Astrocyte (in vitro differentiated cells and primary cell): ENCODE measurements at regions not wholly inside any gene's neighbourhood (a gene's known extent, or its start where the extent isn't known, plus 50 kb on each side); places are given as distances from the start of the nearest gene placed in this dataset.

Experiments
- DNase-seq: peaks from one replicate; pipeline ENCODE4 v3.0.0-alpha.2; 2010; ENCODE audit warnings: low read depth
- FAIRE-seq: peaks from 2 replicates; lab custom pipeline; 2011; peaks lifted over from hg19 to GRCh38; lab: Jason Lieb, UNC
- H2AFZ ChIP-seq: 2 replicates; pipeline ENCODE4 v1.6.0; 2012; ENCODE audit warnings: low read depth, low read length, inconsistent platforms
- H3K27ac ChIP-seq: 2 replicates; pipeline ENCODE4 v1.5.1; 2011; ENCODE audit warnings: low read depth, low read length, inconsistent platforms
- H3K27me3 ChIP-seq: 2 replicates; pipeline ENCODE4 v1.6.0; 2011; ENCODE audit warnings: low read length, inconsistent platforms; ENCODE audit not compliant: insufficient read depth
- H3K36me3 ChIP-seq: 2 replicates; pipeline ENCODE4 v1.5.1; 2011; ENCODE audit warnings: low read length, inconsistent platforms; ENCODE audit not compliant: insufficient read depth
- H3K4me1 ChIP-seq: 2 replicates; pipeline ENCODE4 v1.5.1; 2011; ENCODE audit warnings: low read length, inconsistent platforms; ENCODE audit not compliant: insufficient read depth
- H3K4me2 ChIP-seq: 2 replicates; pipeline ENCODE4 v1.6.0; 2012; ENCODE audit warnings: low read length, inconsistent platforms
- H3K4me3 ChIP-seq: 2 replicates; pipeline ENCODE4 v1.5.1; 2011; ENCODE audit warnings: low read depth, mild to moderate bottlenecking, low read length, inconsistent platforms; ENCODE audit not compliant: insufficient read depth
- H3K79me2 ChIP-seq: 2 replicates; pipeline ENCODE4 v1.6.0; 2012; ENCODE audit warnings: mild to moderate bottlenecking, low read length, inconsistent platforms; ENCODE audit not compliant: insufficient read depth
- H3K9ac ChIP-seq: 2 replicates; pipeline ENCODE4 v1.6.0; 2012; ENCODE audit warnings: mild to moderate bottlenecking, low read length, inconsistent platforms
- H3K9me3 ChIP-seq: 2 replicates; pipeline ENCODE4 v1.5.1; 2012; ENCODE audit warnings: low read depth, mild to moderate bottlenecking, low read length, inconsistent platforms; ENCODE audit not compliant: insufficient read depth
- H4K20me1 ChIP-seq: 2 replicates; pipeline ENCODE4 v1.6.0; 2012; ENCODE audit warnings: low read length, inconsistent platforms; ENCODE audit not compliant: insufficient read depth
- H3K27ac Mint-ChIP-seq: one replicate; pipeline ENCODE4 v1.8.0; 2021; ENCODE audit warnings: mild to moderate bottlenecking, mixed read lengths; ENCODE audit not compliant: unreplicated experiment
- H3K27me3 Mint-ChIP-seq: one replicate; pipeline ENCODE4 v1.8.0; 2021; ENCODE audit warnings: low read depth, mixed read lengths; ENCODE audit not compliant: unreplicated experiment
- H3K36me3 Mint-ChIP-seq: one replicate; pipeline ENCODE4 v1.8.0; 2021; ENCODE audit warnings: low read depth, mixed read lengths; ENCODE audit not compliant: unreplicated experiment
- H3K4me1 Mint-ChIP-seq: one replicate; pipeline ENCODE4 v1.8.0; 2021; ENCODE audit warnings: low read depth, mixed read lengths; ENCODE audit not compliant: unreplicated experiment
- H3K4me3 Mint-ChIP-seq: one replicate; pipeline ENCODE4 v1.8.0; 2021; ENCODE audit warnings: mild to moderate bottlenecking, moderate library complexity, mixed read lengths; ENCODE audit not compliant: unreplicated experiment
- H3K9me3 Mint-ChIP-seq: one replicate; pipeline ENCODE4 v1.8.0; 2021; ENCODE audit warnings: mild to moderate bottlenecking, mixed read lengths; ENCODE audit not compliant: unreplicated experiment
- CTCF ChIP-seq: IDR thresholded peaks from 2 replicates; pipeline ENCODE4 v1.5.1; 2011; ENCODE audit warnings: low read depth, mild to moderate bottlenecking, inconsistent platforms, low read length, moderate library complexity; ENCODE audit not compliant: insufficient read depth
- EZH2 ChIP-seq: IDR thresholded peaks from 2 replicates; pipeline ENCODE4 v1.6.1; 2012; ENCODE audit warnings: mild to moderate bottlenecking, low read length, inconsistent platforms; ENCODE audit not compliant: insufficient read depth

DNA sequence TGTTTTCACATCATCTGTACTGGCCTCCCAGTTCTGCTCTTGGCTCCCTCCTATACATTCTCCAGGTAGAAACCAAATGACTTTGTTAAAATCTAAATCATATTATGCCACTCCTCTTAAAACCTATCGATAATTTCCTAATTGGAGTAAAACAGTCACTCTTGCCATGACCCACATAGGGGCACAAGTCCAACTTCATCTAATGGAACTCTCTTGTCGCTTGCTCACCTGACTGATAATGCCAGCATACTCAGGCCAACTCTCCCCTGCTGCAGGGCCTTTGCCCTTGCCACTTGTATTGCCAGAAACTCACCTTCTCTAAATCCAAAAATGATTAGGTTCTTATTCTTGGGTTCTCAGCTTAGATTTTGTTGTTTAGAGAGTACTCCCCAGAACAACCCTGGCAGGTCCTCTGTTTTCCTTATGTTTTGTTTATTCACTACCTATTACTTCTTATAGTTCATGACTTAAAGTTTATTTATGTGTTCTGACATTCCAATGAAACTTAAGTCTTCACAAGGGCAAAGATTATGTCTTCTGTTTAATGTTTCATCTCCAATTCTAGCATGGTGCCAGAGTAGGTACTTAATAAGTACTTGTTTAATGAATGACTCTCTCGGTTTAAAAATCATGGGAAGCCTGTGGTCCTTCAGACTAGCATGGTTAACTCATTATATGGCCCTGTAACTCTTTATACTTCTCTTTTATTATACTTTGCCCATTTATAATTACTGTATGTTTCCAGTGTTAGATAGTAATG lies 345.9 kb upstream of the SMIM30 start:
- Histone ChIP-seq H3K36me3 (no peaks in the 10 kb centered on the region), H3K4me3 (no peak overlapping the region), H3K4me2 (no peak overlapping the region), H3K9me3 (no peaks in the 10 kb centered on the region), H3K9ac (no peak overlapping the region), H2AFZ (no peak overlapping the region), H3K27me3 (no peaks in the 10 kb centered on the region), H3K79me2 (no peaks in the 10 kb centered on the region), H3K4me1 (no peaks in the 10 kb centered on the region), H4K20me1 (no peaks in the 10 kb centered on the region), H3K27ac (no peak overlapping the region)
- H3K4me3 Mint-ChIP-seq = no peak overlapping the region
- H3K4me1 Mint-ChIP-seq = no peaks in the 10 kb centered on the region
- H3K27ac Mint-ChIP-seq = no peak overlapping the region
- no peaks in the 10 kb centered on the region for H3K36me3 Mint-ChIP-seq
- FAIRE-seq (no peak), DNase-seq (no peak)
- no peaks in the 10 kb centered on the region for H3K27me3 Mint-ChIP-seq
- no peak for TF ChIP-seq EZH2
- TF ChIP-seq CTCF = no peak
- no peaks in the 10 kb centered on the region for H3K9me3 Mint-ChIP-seq

- no peaks in the 10 kb centered on the region for H3K36me3 Mint-ChIP-seq
- no peaks in the 10 kb centered on the region for H3K27me3 Mint-ChIP-seq
- DNase-seq (no peak), FAIRE-seq (no peak)
- Histone ChIP-seq H3K36me3 (no peaks in the 10 kb centered on the region), H3K27ac (no peak overlapping the region), H3K9me3 (no peaks in the 10 kb centered on the region), H3K4me3 (no peak overlapping the region), H2AFZ (no peak overlapping the region), H3K4me1 (no peaks in the 10 kb centered on the region), H3K79me2 (no peaks in the 10 kb centered on the region), H4K20me1 (no peaks in the 10 kb centered on the region), H3K4me2 (no peak overlapping the region), H3K27me3 (no peaks in the 10 kb centered on the region), H3K9ac (no peak overlapping the region)
- no peaks in the 10 kb centered on the region for H3K4me1 Mint-ChIP-seq
- no peak overlapping the region for H3K4me3 Mint-ChIP-seq
- H3K9me3 Mint-ChIP-seq = no peaks in the 10 kb centered on the region
- no peak overlapping the region for H3K27ac Mint-ChIP-seq
- no peak for TF ChIP-seq EZH2
- no peak for TF ChIP-seq CTCF
Observed at GRCh38 chr7:113460067-113460466, 341.7 kb upstream of the SMIM30 start.

DNA sequence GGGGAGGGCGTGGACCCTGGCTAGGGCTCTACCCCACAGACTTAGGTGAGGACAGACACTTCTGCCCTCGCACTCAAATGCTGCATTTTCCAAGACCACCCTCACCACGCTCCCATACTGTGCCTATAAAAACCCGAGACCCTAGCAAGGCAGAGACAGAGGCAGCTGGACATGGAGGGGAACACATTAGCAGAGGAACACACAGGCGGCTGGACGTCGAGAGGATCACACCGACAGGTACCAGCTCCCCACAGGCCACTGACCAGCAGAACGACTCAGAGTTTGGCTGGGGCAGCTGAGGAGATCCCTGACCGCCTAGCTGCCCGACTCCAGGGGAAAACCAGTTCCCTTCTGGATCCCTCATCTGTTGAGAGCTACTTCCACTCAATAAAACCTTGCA lies 338.2 kb upstream of the SMIM30 start:
- Histone ChIP-seq H3K79me2 (no peaks in the 10 kb centered on the region), H3K4me2 (no peak overlapping the region), H3K27me3 (no peaks in the 10 kb centered on the region), H3K4me3 (no peak overlapping the region), H3K9ac (no peak overlapping the region), H3K36me3 (no peaks in the 10 kb centered on the region), H4K20me1 (no peaks in the 10 kb centered on the region), H3K4me1 (no peaks in the 10 kb centered on the region), H3K27ac (no peak overlapping the region), H2AFZ (no peak overlapping the region), H3K9me3 (no peaks in the 10 kb centered on the region)
- no peaks in the 10 kb centered on the region for H3K4me1 Mint-ChIP-seq
- DNase-seq (no peak), FAIRE-seq (no peak)
- H3K27me3 Mint-ChIP-seq = no peaks in the 10 kb centered on the region
- no peak overlapping the region for H3K27ac Mint-ChIP-seq
- no peak overlapping the region for H3K4me3 Mint-ChIP-seq
- TF ChIP-seq CTCF = no peak
- TF ChIP-seq EZH2 = no peak
- no peaks in the 10 kb centered on the region for H3K36me3 Mint-ChIP-seq
- H3K9me3 Mint-ChIP-seq = no peaks in the 10 kb centered on the region
